ENCODE measurements at regions not wholly inside any gene's neighbourhood (a gene's known extent, or its start where the extent isn't known, plus 50 kb on each side); places are given as distances from the start of the nearest gene placed in this dataset.

DNA sequence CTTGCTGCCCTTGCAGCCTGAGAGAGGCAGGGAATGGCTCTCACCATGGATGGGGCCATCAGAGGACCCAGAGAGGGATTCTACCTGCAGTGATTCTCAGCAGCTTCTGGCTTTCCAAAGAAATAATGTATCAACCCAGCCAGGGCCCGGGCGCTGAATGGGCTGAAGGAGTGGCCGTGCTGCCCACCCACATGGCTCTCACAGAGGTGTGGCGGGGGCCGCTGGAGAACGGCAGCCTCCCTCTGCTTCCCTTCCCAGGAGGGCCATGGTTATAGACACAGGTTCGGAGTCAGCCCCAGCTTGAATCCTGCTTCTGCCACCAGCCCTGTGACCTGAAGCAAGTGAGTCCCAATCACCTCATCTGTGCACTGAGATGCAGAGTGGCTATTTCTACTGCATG, 82.7 kb downstream of the THAP12 start:
- no peak for DNase-seq

DNA sequence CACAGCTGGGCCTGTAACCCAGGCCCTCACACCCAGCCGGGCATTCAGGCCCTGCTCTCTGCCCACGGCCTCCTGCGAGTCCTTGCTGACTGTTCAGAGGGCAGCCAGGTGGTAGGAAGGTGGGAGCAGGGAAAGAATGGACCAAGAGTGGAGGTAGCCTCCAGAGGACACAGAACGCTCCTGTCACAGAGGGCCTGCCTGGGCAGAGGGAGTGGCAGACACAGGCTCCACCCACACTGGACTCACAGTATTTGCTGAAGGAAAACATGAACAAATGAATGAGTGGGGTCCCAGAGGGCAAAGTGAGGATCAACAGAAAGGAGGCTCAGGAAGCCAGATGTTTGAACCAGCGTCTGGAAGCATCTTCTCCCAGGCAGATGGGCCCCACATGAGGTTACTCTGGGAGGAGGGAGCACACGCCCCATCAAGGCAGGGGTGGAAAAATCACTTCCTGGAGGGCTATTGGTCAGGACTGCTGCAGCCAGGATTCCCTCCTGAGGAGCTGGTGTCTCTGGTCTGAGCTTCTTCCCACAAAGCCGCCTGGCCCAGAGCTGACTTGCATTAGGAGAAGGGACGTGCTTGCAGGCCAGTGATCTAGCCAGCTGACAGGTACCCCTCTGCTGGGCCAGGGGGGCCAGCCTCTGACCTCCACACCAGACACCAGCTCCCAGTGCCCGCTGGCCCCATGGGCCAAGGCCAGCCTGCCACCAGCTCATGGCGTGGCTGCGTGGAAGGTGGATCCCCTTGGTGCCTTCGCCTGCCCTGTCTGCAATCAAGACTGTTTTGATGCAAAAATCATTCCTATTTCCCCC, 84.0 kb downstream of the THAP12 start:
- DNase-seq: no peak

- DNase-seq: no peak
Observed at GRCh38 chr11:76293189-76293631, 86.9 kb upstream of the WNT11 start.

GRCh38 chr11:76292583-76293188, 86.4 kb upstream of the WNT11 start:
- DNase-seq: no peak

DNA sequence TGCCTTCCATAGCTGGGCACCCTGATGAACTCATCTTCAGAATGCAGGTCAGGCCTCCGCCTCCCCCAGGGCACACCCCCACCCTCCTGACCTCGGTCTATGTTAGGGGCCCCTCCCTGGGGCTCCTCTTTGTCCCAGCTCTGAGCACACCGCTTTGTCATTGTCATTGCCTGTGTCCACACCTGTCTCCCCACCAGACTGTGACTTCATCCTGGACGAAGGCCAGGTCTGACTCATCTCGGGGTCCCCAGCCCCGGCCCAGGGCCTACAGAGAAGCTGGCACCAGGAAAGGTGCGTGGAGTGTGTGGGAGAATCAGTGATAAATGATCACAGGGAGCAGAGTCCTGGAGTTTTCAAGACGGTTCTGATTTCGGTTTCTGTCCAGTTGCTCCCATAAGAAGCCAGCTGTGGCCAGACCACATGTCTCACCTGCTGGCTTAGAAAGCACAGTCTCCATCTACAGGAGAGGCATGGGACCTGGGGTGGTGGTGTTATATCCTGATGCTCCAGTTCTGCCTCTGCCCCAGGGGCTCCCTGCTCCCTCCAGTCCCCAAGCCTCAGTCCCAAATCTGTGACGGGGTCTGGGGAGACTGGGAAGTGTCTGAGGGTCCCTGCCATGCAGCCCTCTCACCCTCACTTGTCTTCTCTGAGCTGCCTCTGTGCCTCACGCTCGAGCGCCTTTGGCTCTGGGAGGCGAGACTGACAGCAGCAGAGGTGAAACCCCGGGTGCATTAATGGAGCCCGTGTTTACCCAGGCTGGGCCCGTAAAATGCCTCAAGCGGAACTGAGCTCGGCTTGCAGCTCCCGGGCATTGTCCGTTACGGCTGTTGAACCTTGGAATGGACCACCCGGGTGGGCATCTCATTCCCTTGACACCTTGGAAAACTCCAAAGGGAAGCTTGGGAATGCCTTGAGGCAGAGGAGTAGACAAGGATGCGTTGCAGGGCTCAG, 85.5 kb upstream of the WNT11 start:
- DNase-seq: no peak

- no peak for DNase-seq
Observed at GRCh38 chr11:76288166-76288980, 82.1 kb upstream of the WNT11 start.

GRCh38 chr11:76287227-76287626, 80.9 kb upstream of the WNT11 start:
- no peak for DNase-seq

DNA sequence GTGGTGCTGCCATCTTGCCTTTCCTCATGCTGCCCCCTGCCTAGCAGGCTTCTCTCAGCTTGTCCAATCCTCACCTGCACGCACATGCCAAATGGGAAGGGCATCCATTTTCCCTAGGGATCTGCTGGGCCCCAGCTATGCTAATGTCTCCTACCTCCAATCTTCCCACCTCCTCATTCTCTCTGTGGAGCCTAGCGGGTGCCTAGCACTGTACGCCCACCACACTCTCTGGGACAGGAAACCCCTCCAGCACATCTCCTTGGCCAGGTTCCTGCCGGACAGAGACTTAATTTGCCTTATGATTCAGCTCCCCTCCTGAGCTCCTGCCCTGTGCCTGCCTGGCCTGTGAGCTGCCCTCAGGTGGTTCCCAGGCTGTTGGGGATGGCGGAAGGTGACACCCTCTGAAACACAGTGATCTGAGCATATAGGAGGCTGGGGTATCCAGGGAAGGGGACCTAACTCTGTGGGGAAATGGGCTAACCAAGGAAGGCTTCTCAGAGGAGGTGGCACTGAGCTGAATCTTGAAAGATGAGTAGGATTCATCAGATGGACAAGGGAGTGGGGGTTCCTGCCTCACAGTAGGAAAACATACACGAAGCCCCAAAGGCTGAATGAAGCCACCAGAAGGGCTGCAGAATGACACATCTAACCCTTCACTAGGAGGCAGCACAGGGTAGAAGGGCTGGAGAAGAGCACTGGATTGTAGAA, 79.2 kb upstream of the WNT11 start:
- DNase-seq: no peak

GRCh38 chr11:76284161-76284560, 77.9 kb upstream of the WNT11 start:
- no peak for DNase-seq

- no peak for DNase-seq
Observed at GRCh38 chr11:76282811-76283595, 76.7 kb upstream of the WNT11 start.

DNA sequence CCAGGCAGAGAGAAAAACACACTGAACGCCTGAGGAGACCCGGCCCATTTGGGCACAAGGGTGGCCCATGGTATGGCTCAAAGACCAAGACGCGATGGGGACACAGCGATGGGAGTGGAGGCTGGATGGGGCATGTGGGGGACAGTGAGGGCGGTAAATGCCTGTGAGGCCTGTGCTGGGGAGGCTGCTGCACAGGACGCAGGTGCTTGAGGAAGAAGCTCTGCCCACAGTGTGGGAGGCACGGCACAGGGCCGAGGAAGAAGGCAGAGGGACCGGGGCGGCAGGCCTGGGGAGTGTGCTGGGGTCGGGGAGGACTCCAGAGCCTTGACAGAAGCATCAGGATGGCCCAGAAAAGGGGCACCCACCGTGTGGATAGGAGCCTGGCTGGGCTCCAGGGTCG, 75.9 kb upstream of the WNT11 start:
- no peak for DNase-seq

DNA sequence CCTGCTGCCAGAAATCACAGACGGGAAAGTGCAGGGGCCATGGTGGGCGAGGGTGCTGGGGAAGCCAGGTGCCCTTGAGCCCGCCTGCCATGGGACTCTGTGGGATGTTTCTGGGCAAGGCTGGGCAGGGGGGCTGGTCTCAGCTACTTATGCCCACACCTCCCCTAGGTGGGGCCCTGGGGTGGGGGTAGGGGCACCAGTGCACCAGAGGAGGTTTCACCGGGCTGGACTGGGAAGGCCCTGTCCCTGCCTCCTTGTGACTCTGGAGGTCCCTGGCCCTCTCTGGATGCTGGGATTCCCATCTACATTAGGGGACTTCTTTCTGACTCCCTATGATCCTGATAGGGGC, 75.2 kb upstream of the WNT11 start:
- DNase-seq: no peak

- no peak for DNase-seq
Observed at GRCh38 chr11:76280882-76281557, 74.7 kb upstream of the WNT11 start.

DNA sequence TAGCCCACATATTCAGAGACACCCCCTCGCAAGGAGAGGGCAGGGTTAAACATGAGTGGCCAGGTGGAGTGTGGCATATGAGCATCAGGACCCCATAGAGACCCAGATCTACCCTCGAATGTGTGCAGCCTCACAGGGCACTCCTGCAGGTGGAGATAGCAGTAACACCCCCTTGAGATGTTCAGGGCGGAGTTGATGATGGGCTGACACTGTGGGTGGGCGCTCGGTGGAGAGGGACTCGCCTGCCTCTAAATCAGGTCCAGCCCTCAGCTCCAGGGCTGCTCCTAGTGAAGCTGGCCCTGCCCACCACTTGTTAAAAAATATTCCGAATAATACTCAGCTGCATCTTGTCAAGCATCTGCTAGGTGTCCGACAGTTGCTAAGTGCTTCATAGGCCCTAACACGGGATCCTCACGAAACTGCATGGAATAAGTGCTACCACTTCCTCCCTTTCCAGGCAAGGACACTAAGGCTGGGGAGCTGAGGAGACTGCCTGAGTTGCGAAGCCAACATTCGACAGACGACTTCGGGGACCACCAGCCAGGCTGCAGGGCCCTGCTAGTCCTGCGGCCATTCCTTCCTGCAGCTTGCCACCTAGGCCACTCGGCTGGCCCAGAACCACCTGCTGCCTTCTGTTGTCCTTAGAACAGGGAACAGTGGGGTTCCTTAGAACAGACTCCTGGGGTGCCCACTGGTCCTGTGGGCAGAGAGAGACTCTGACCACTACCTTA, 74.0 kb upstream of the WNT11 start:
- no peak for DNase-seq

DNA sequence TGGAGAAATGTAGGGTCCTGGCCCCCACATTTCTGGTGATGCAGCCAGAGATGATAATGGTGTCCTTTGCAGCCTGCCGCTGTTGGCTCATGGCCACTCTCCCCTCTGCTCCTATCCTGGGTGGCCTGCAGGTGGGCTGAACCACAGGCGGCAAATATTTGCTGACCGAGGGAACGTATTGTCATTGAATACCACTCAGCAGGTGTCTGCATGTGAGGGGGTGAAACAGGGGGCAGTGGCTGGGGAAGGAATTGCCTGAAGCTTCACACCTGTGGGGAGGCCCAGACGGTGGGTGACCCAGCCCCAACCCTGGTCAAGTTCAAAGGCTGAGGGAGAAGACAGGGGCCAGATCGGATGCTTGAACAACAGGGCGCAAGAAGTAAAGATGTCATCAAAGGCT, 73.3 kb upstream of the WNT11 start:
- DNase-seq: no peak

GRCh38 chr11:76279038-76279437, 72.7 kb upstream of the WNT11 start:
- DNase-seq: no peak

GRCh38 chr11:76278526-76278925, 72.2 kb upstream of the WNT11 start:
- no peak for DNase-seq

- no peak for DNase-seq
Observed at GRCh38 chr11:76277298-76278175, 71.2 kb upstream of the WNT11 start.

DNA sequence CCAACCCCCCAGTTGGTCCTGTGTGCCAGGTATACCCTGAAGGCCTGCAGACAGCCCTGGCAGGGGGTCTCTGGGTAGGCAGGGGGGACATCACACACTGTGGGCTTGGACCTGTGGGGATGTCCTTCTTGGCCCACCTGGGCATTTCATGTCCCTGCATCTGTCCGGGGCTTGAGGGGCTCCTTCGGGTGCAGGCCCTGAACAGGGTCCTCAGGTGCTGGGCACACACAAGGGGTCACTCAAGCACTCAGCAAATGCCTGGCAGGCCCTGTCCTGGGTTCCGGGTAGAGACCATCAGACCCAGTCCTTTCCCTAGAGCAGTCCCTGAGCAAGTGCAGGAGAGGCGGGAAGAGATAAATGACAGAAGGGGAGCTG, 70.5 kb upstream of the WNT11 start:
- no peak for DNase-seq
